GM19023 (cell line): ENCODE measurements at regions not wholly inside any gene's neighbourhood (a gene's known extent, or its start where the extent isn't known, plus 50 kb on each side); places are given as distances from the start of the nearest gene placed in this dataset.
"Not testable (repeated sequence)": the region's sequence is repeated elsewhere in the genome, so short reads cannot be mapped to it uniquely, and the experiment has no call there.

Experiments
- ATAC-seq: cut with Tn5 transposase; IDR thresholded peaks from one replicate; pipeline ENCODE4 v1.9.1; 2021; ENCODE audit warnings: mild to moderate bottlenecking, moderate library complexity; ENCODE audit not compliant: unreplicated experiment

DNA sequence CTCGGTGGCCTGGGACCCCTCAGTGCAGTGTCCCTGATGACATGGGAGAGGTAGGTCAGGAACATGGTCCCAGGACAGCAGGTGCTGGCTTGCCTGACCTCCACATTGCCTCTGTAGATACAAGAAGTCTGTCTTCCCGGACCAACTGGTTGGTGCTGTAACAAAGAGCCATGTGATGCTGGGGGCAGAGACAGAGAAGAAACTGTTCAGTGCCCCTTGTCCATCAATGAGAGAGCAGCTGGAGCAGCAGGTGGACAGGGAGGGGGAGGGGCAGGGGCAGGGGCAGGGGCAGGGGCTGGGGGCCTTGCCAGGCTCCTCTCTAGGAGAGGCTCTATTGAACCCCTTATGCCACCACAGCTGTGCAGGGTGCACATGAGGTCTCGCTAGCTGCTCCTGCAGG, 191.8 kb downstream of the KLRB1 start:
- ATAC-seq = not testable (repeated sequence)

- ATAC-seq = not testable (repeated sequence)
Observed at GRCh38 chr12:9413862-9414261, 193.9 kb downstream of the KLRB1 start.

DNA sequence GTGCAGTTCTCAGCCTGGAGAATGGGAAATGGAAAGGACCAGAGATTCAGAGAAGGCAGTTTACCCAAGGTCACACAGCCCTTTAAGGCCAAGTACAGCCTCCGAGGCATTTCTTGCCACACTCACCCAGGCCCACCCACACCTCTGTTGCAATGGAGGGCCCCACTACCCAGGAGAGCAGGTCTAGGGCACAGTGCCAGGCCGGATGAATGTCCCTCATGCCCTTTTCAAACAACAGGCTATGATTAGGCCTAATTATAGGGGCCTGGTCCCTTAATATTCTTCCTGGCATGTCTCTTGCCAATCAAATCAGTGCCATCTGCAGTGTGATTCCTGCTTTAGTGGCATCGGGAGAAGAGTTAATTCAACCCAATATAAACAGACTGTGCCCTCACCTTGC, 195.3 kb downstream of the KLRB1 start:
- not testable (repeated sequence) for ATAC-seq

DNA sequence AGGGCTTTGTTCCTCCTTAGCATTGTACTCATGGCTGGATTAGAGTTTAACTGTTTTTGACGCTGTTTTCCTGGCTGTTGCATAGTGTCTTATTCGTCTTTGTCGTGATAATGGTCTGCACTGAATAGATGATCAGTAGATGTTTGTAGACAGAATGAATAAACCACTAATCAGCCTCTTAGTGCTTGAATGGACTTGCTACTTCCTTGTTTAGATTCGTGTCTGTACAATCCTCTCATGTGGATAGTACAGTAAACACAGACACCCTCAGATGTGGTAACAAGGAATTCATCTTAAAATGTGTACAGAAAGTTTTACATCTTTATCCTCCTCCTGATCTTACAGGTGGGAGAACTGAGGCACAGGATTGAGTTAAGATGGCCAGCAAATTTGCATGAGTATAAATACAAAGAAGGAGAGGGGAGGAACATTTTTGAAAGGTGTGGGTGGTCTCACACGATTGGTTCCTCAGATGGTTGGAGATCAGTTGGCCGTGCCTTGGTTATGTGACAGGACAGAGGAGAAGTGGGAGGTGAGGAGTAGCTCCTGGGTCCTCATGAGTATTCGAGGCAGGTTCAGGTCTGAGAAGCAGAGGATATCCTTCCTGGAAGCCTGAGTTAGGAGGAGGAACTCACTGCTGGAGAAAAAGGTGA, 196.0 kb downstream of the KLRB1 start:
- peak; percentile 54 for ATAC-seq

GRCh38 chr12:9407425-9407748, 199.2 kb upstream of the PZP start:
- not testable (repeated sequence) for ATAC-seq

GRCh38 chr12:9406564-9407424, 198.6 kb upstream of the PZP start:
- ATAC-seq = no peak

- ATAC-seq = no peak
Observed at GRCh38 chr12:9405886-9406563, 197.8 kb upstream of the PZP start.

DNA sequence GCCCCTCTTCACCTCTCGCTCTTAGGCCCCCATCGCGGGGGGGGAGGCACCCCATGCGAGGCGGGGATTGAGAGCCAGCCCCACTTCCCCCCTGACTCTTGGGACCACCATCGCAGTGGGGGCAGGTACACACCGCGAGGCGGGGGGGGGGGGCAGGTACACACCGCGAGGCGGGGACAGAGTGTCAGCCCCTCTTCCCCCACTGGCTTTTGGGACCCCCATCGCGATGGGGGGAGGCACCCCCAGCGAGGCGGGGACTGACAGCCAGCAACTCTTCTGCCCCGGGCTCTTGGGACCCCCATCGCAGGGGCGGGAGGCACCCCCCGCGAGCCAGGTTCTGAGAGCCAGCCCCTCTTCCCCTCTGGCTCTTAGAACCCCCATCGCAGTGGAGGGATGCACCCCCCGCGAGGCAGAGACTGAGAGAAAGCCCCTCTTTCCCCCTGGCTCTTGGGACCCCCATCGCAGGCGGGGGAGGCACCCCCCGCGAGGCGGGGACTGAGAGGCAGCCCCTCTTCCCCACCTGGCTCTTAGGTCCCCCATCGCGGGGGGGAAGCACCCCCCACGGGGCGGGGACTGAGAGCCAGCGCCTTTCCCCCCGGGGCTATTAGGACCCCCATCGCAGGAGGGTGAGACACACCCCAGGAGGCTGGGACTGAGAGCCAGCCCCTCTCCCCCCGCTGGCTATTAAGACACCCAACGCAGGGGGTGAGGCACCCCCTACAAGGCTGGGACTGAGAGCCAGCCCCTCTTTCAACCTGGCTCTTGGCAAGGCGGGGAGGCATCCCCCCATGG, 196.5 kb upstream of the PZP start:
- no peak for ATAC-seq

- ATAC-seq = no peak
Observed at GRCh38 chr12:9404031-9404430, 195.8 kb upstream of the PZP start.

GRCh38 chr12:9402432-9403040, 194.3 kb upstream of the PZP start:
- ATAC-seq = not testable (repeated sequence)

GRCh38 chr12:9396367-9396766, 188.2 kb upstream of the PZP start:
- not testable (repeated sequence) for ATAC-seq

DNA sequence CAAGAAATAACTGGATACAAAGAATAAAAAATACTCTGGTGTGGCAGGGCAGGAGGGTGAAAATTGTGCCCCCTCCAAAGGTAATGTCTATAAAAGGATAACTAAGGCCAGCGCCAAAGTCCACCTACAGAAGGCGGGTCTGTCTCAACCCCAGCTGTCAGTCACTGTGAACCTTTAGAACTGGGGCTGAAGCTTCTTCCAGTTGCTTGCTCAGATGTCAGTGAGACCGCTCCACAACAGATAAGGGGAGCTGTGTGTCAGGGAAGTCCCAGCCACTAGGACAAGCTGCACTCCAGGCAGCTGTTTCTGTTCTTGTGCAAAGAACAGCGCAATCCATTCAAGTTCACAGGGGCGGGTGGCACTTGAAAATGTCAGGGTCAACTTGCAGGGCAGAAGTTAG, 187.0 kb upstream of the PZP start:
- not testable (repeated sequence) for ATAC-seq

GRCh38 chr12:9392842-9393241, 184.6 kb upstream of the PZP start:
- no peak for ATAC-seq

DNA sequence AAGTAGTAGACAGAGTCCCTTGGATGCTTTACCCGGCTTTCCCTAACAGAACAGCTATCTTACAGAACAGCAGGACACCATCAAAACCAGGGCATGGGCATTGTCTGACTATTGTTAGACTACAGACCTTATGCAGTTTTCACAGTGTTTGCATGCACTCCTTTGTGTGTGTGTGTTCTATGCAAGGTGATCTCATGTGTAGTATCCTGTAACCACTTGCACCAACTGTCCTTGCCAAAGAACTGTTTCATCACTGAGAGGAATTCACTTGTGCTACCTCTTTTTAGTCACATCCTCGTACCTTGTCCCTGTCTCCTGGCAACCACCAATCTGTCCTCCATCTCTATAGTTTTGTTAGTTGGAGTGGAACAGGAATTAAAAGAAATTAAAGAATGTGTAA, 183.6 kb upstream of the PZP start:
- ATAC-seq = no peak

GRCh38 chr12:9390761-9391160, 182.6 kb upstream of the PZP start:
- no peak for ATAC-seq

DNA sequence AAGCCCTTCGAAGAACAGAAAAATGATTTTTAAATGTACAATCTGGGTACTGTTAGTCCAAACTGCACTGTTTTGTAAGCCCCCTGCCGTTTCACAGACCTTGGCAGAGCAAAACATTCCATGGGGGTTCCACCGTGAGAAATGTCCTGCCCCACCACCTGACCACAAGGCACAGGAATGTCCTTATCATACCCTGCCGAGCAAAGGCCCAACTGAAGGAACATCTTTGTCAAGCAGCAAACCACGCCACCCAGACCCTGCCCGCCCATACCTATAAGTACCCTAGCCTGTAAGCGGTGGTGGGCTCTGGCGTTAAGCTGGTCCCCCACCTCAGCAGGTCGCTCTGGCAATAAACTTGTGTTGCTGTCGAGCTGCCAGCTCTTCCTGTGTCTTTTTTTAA, 181.6 kb upstream of the PZP start:
- no peak for ATAC-seq

DNA sequence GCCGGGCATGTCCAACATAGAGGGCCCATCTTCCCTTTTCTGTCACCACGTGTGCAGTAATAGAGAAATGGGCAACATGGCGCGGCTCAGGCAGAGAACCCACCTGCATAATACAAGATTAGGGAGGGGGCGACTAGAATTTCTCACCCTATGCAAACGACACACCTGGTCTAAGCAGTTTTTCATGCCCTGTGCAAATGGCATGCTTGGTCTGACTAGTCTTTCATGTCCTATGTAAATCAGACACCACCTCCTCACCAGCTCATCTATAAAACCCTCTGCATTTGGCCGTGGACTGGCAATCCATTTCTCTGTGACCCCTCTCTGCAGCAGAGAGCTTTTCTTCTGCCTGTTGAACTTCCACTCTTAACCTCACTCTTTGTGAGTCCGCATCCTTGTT, 180.2 kb upstream of the PZP start:
- no peak for ATAC-seq

- ATAC-seq = no peak
Observed at GRCh38 chr12:9387450-9387849, 179.3 kb upstream of the PZP start.

DNA sequence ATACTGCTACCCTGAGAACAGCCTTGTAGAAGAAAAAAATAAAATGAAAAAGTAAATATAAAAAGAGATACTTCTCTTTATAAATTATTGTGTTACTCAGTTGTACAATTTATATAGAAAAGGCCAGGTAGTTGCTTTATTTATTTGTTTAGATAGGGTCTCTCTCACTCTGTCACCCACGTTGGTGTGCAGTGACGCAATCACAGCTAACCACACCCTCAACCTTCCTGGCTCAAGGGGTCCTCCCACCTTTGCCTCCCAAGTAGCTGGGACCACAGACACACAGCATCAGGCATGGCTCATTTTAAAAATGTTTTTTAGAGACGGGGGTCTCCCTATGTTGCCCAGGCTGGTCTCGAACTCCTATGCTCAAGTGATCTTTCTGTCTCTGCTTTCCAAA, 175.4 kb upstream of the PZP start:
- no peak for ATAC-seq

- no peak for ATAC-seq
Observed at GRCh38 chr12:9381619-9382018, 173.4 kb upstream of the PZP start.

DNA sequence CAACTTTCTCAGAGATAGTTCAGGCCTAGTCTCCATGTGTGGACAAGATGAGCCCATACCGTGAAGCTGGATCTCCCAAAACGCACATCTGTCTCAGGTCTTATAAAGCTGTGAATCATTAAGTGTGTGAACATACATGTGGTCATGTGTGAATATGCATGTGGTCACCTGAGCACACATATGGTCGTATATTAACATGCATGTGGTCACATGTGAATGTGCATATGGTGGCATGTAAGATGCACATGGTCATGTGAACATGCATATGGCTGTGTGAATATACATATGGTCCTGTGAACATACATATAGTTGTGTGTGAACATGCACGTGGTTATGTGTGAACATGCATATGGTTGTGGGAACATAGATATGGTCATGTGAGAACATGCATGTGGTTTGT, 172.5 kb upstream of the PZP start:
- ATAC-seq = no peak
